Upper lobe of right lung (tissue), 1 donor: ENCODE measurements at regions not wholly inside any gene's neighbourhood (a gene's known extent, or its start where the extent isn't known, plus 50 kb on each side); places are given as distances from the start of the nearest gene placed in this dataset.
"Not testable (repeated sequence)": the region's sequence is repeated elsewhere in the genome, so short reads cannot be mapped to it uniquely, and the experiment has no call there.

Experiments used
- ATAC-seq: fragments of 200-7000 bp; cut with Tn5 transposase; one replicate; pipeline ENCODE4 v1.9.1; 2020; ENCODE audit warnings: mild to moderate bottlenecking, moderate library complexity
- DNase-seq: peaks from one replicate; pipeline ENCODE4 v3.0.0-alpha.2; 2020
- H3K27ac ChIP-seq: fragments of 200-600 bp; one replicate; pipeline ENCODE4 v1.8.0; 2022
- H3K27me3 ChIP-seq: fragments of 200-600 bp; one replicate; pipeline ENCODE4 v1.8.0; 2022; ENCODE audit warnings: mild to moderate bottlenecking
- H3K36me3 ChIP-seq: fragments of 200-600 bp; one replicate; pipeline ENCODE4 v1.8.0; 2022
- H3K4me1 ChIP-seq: fragments of 200-600 bp; one replicate; pipeline ENCODE4 v1.8.0; 2022
- H3K4me3 ChIP-seq: fragments of 200-600 bp; one replicate; pipeline ENCODE4 v1.8.0; 2022; ENCODE audit warnings: mild to moderate bottlenecking
- H3K9me3 ChIP-seq: fragments of 200-600 bp; one replicate; pipeline ENCODE4 v1.8.0; 2022
- CTCF ChIP-seq: fragments of 200-600 bp; IDR thresholded peaks from one replicate; pipeline ENCODE4 v1.8.0; 2022; ENCODE audit warnings: antibody characterized with exemption
- intact Hi-C: fragments of 100-400 bp; cut with DNase I; formaldehyde crosslinking; loops from one replicate; pipeline ENCODE4 v1.11.0; 2022
- donor health status: DM: no; HTN: yes; CAD: no; lungs with severe emphysema.

- ATAC-seq = no peak
- no peak overlapping the region for H3K4me3 ChIP-seq
- DNase-seq = no peak
- no peaks in the 10 kb centered on the region for H3K36me3 ChIP-seq
- H3K27me3 ChIP-seq = no peaks in the 10 kb centered on the region
- no peaks in the 10 kb centered on the region for H3K9me3 ChIP-seq
- H3K27ac ChIP-seq = no peak overlapping the region
- H3K4me1 ChIP-seq = no peaks in the 10 kb centered on the region
- intact Hi-C loops = no loop called here
- TF ChIP-seq CTCF = no peak
These were observed 578.2 kb downstream of the MEI4 start for GRCh38 chr6:78231002-78231401.

- Histone ChIP-seq H3K4me3 (no peak overlapping the region), H3K36me3 (no peaks in the 10 kb centered on the region), H3K4me1 (no peaks in the 10 kb centered on the region), H3K27ac (no peak overlapping the region), H3K27me3 (no peaks in the 10 kb centered on the region), H3K9me3 (no peaks in the 10 kb centered on the region)
- DNase-seq (no peak), ATAC-seq (no peak)
- TF ChIP-seq CTCF = no peak
- intact Hi-C loops = no loop called here
These were observed 590.7 kb downstream of the MEI4 start for GRCh38 chr6:78243519-78243918.

- intact Hi-C loops = no loop called here
- ATAC-seq (no peak), DNase-seq (no peak)
- Histone ChIP-seq H3K4me1 (no peaks in the 10 kb centered on the region), H3K27me3 (no peaks in the 10 kb centered on the region), H3K4me3 (no peak overlapping the region), H3K27ac (no peak overlapping the region), H3K9me3 (no peaks in the 10 kb centered on the region), H3K36me3 (no peaks in the 10 kb centered on the region)
- TF ChIP-seq CTCF = no peak
These were observed 599.1 kb downstream of the MEI4 start for GRCh38 chr6:78251931-78252330.

GRCh38 chr6:78253618-78254017, 600.8 kb downstream of the MEI4 start:
- no peak for ATAC-seq
- H3K36me3 ChIP-seq = no peaks in the 10 kb centered on the region
- no peak for DNase-seq
- no peak overlapping the region for H3K27ac ChIP-seq
- no peak for TF ChIP-seq CTCF
- intact Hi-C loops = no loop called here
- H3K27me3 ChIP-seq = no peaks in the 10 kb centered on the region
- no peaks in the 10 kb centered on the region for H3K4me1 ChIP-seq
- no peaks in the 10 kb centered on the region for H3K9me3 ChIP-seq
- H3K4me3 ChIP-seq = no peak overlapping the region

GRCh38 chr6:78259935-78260334, 607.1 kb downstream of the MEI4 start:
- intact Hi-C loops = loop anchor here (5.0 kb wide), 1 partner anchor 67 kb away; no protein-coding TSS in a partner anchor
- no peak overlapping the region for H3K27ac ChIP-seq
- H3K9me3 ChIP-seq = no peaks in the 10 kb centered on the region
- no peak for TF ChIP-seq CTCF
- DNase-seq = no peak
- H3K36me3 ChIP-seq = no peaks in the 10 kb centered on the region
- H3K27me3 ChIP-seq = no peaks in the 10 kb centered on the region
- H3K4me3 ChIP-seq = no peak overlapping the region
- H3K4me1 ChIP-seq = no peaks in the 10 kb centered on the region
- ATAC-seq = no peak

- H3K27ac ChIP-seq, DNase-seq, intact Hi-C loops, ATAC-seq, H3K9me3 ChIP-seq, H3K4me1 ChIP-seq, H3K27me3 ChIP-seq, H3K36me3 ChIP-seq, H3K4me3 ChIP-seq: not testable (repeated sequence)
These were observed 606.9 kb upstream of the IRAK1BP1 start for GRCh38 chr6:78260427-78260826.
